ENCODE measurements at regions not wholly inside any gene's neighbourhood (a gene's known extent, or its start where the extent isn't known, plus 50 kb on each side); places are given as distances from the start of the nearest gene placed in this dataset.
A peak's percentile ranks its signal among the peaks of the same experiment; 100 is the strongest.

GRCh38 chr3:159418571-159419526 lies 569.8 kb upstream of the IL12A start:
- Histone ChIP-seq H3K36me3 (ENCODE audit: control insufficient read depth in 4 of 4, insufficient read depth in 4 of 4, low read length in 4 of 4) (no peaks in the 10 kb centered on the region), H3K4me3 (no peak overlapping the region), H3K9me3 (ENCODE audit: control insufficient read depth in 4 of 4, insufficient read depth in 3 of 4, low read length in 3 of 4) (peaks cover 0 to 3% (median under 1%) of the 10 kb centered on the region in 4 donors), H3K9ac (ENCODE audit: insufficient read depth in 1 of 2, low read length in 2 of 2) (no peak overlapping the region), H3K27ac (ENCODE audit: low read depth in 1 of 2, low read length in 1 of 2) (no peak overlapping the region), H3K4me1 (ENCODE audit: control insufficient read depth in 5 of 5, insufficient read depth in 5 of 5, low read length in 5 of 5) (peaks cover 0 to 2% (median 0%) of the 10 kb centered on the region in 5 donors), H3K27me3 (ENCODE audit: control insufficient read depth in 3 of 3, insufficient read depth in 3 of 3, low read length in 2 of 3) (no peaks in the 10 kb centered on the region)
- TF ChIP-seq CTCF (IDR thresholded peaks at IDR 0.05; ENCODE audit: control extremely low read depth, extremely low read depth): no peak
- ATAC-seq (ENCODE audit: insufficient read depth, low FRiP score): peak; percentile 53
- 45 to 53% methylated on average over 4 of the region's 4 CpGs for WGBS, 2 donors
- DNase-seq: no peak

GRCh38 chr3:159429702-159430101 lies 558.9 kb upstream of the IL12A start:
- H3K9ac ChIP-seq (ENCODE audit: insufficient read depth in 1 of 2, low read length in 2 of 2): no peak overlapping the region
- WGBS, 2 donors: 67 to 76% methylated on average over 2 of the region's 2 CpGs
- DNase-seq (no peak), ATAC-seq (ENCODE audit: insufficient read depth, low FRiP score) (no peak)
- no peaks in the 10 kb centered on the region for H3K27me3 ChIP-seq (ENCODE audit: control insufficient read depth in 3 of 3, insufficient read depth in 3 of 3, low read length in 2 of 3)
- H3K4me3 ChIP-seq: no peak overlapping the region
- no peaks in the 10 kb centered on the region for H3K36me3 ChIP-seq (ENCODE audit: control insufficient read depth in 4 of 4, insufficient read depth in 4 of 4, low read length in 4 of 4)
- no peaks in the 10 kb centered on the region for H3K4me1 ChIP-seq (ENCODE audit: control insufficient read depth in 5 of 5, insufficient read depth in 5 of 5, low read length in 5 of 5)
- H3K9me3 ChIP-seq (ENCODE audit: control insufficient read depth in 4 of 4, insufficient read depth in 3 of 4, low read length in 3 of 4): peaks cover 0 to 3% (median 0%) of the 10 kb centered on the region in 4 donors
- H3K27ac ChIP-seq (ENCODE audit: low read depth in 1 of 2, low read length in 1 of 2): no peak overlapping the region
- TF ChIP-seq CTCF (IDR thresholded peaks at IDR 0.05; ENCODE audit: control extremely low read depth, extremely low read depth): no peak

- TF ChIP-seq CTCF (IDR thresholded peaks at IDR 0.05; ENCODE audit: control extremely low read depth, extremely low read depth): no peak
- no peak for ATAC-seq (ENCODE audit: insufficient read depth, low FRiP score)
- Histone ChIP-seq H3K4me1 (ENCODE audit: control insufficient read depth in 5 of 5, insufficient read depth in 5 of 5, low read length in 5 of 5) (no peaks in the 10 kb centered on the region), H3K9me3 (ENCODE audit: control insufficient read depth in 4 of 4, insufficient read depth in 3 of 4, low read length in 3 of 4) (peaks cover 0 to 3% (median 0%) of the 10 kb centered on the region in 4 donors), H3K9ac (ENCODE audit: insufficient read depth in 1 of 2, low read length in 2 of 2) (no peak overlapping the region), H3K27me3 (ENCODE audit: control insufficient read depth in 3 of 3, insufficient read depth in 3 of 3, low read length in 2 of 3) (no peaks in the 10 kb centered on the region), H3K36me3 (ENCODE audit: control insufficient read depth in 4 of 4, insufficient read depth in 4 of 4, low read length in 4 of 4) (no peaks in the 10 kb centered on the region), H3K27ac (ENCODE audit: low read depth in 1 of 2, low read length in 1 of 2) (no peak overlapping the region), H3K4me3 (no peak overlapping the region)
- DNase-seq: no peak
- WGBS, 2 donors: 86 to 91% methylated on average over 4 of the region's 4 CpGs
Measured at GRCh38 chr3:159432682-159433340, 555.8 kb upstream of the IL12A start.
